H1 (cell line): ENCODE measurements at regions not wholly inside any gene's neighbourhood (a gene's known extent, or its start where the extent isn't known, plus 50 kb on each side); places are given as distances from the start of the nearest gene placed in this dataset.

ENCODE experiments used
- CTCF ChIA-PET: fragments of 300-600 bp; sonication (Branson Sonifier 250); formaldehyde crosslinking; loops from one replicate; lab custom pipeline; 2021; ENCODE audit not compliant: partially characterized antibody; lab: Charles Lee
- POLR2A ChIA-PET: fragments of 300-600 bp; sonication (Branson Sonifier 250); formaldehyde crosslinking; loops from one replicate; lab custom pipeline; 2021; ENCODE audit warnings: inconsistent platforms; ENCODE audit not compliant: partially characterized antibody; lab: Charles Lee
- DNase-seq, 2 experiments: peaks; one replicate each; pipeline versions ENCODE4 v3.0.0 to v3.0.0-alpha.2; 2010 to 2022; ENCODE audit warnings: low spot score in 2 of 2, low read depth in 1 of 2, mixed read lengths in 1 of 2
- FAIRE-seq: peaks from 2 replicates; lab custom pipeline; 2011; peaks lifted over from hg19 to GRCh38; lab: Jason Lieb, UNC
- H2AFZ ChIP-seq: 2 replicates; pipeline ENCODE4 v1.8.1; 2012; ENCODE audit warnings: low read length, inconsistent platforms
- H2AK5ac ChIP-seq: 2 replicates; pipeline ENCODE4 v1.6.1; 2013; ENCODE audit warnings: low read depth, low read length
- H2BK120ac ChIP-seq: replicated peaks from 2 replicates; pipeline ENCODE3; 2013; ENCODE audit warnings: low read depth, low read length, inconsistent platforms
- H2BK12ac ChIP-seq: 2 replicates; pipeline ENCODE4 v1.6.1; 2013; ENCODE audit warnings: low read depth, low read length
- H2BK15ac ChIP-seq: 2 replicates; pipeline ENCODE4 v1.6.1; 2013; ENCODE audit warnings: low read length
- H2BK20ac ChIP-seq: 2 replicates; pipeline ENCODE4 v1.6.1; 2013; ENCODE audit warnings: low read length
- H2BK5ac ChIP-seq: 2 replicates; pipeline ENCODE4 v1.6.1; 2013; ENCODE audit warnings: low read depth, low read length
- H3K14ac ChIP-seq: 2 replicates; pipeline ENCODE4 v1.6.1; 2013; ENCODE audit warnings: inconsistent platforms; ENCODE audit not compliant: insufficient read length
- H3K18ac ChIP-seq: 2 replicates; pipeline ENCODE4 v1.6.1; 2013; ENCODE audit warnings: low read length; ENCODE audit errors: extremely low read depth
- H3K23ac ChIP-seq: 2 replicates; pipeline ENCODE4 v1.6.1; 2013; ENCODE audit warnings: inconsistent platforms; ENCODE audit not compliant: insufficient read length
- H3K23me2 ChIP-seq: 2 replicates; pipeline ENCODE4 v1.6.1; 2013; ENCODE audit warnings: low read depth, low read length
- H3K27ac ChIP-seq: 2 replicates; pipeline ENCODE4 v1.6.1; 2011; ENCODE audit warnings: low read depth, low read length, inconsistent platforms
- H3K27me3 ChIP-seq, 4 experiments: replicated peaks in 1 of 4; 1 replicate in 1 of 4; 2 replicates in 3 of 4; pipeline versions ENCODE4 v1.6.1 to v1.8.1; 2011 to 2013; ENCODE audit warnings: low read length in 3 of 4, mild to moderate bottlenecking in 3 of 4, inconsistent platforms in 2 of 4, mixed read lengths in 2 of 4, moderate library complexity in 1 of 4; ENCODE audit not compliant: control insufficient read depth in 3 of 4, insufficient read depth in 3 of 4; ENCODE audit errors: extremely low read depth in 1 of 4
- H3K36me3 ChIP-seq, 4 experiments: 2 replicates each; pipeline versions ENCODE4 v1.6.1 to v1.8.1; 2011 to 2013; ENCODE audit warnings: mild to moderate bottlenecking in 4 of 4, low read length in 3 of 4, moderate library complexity in 2 of 4, control low read depth in 1 of 4, inconsistent platforms in 1 of 4; ENCODE audit not compliant: insufficient read depth in 4 of 4, control insufficient read depth in 2 of 4
- H3K4ac ChIP-seq: replicated peaks from 2 replicates; pipeline ENCODE3; 2013; ENCODE audit warnings: low read length, low read depth, mixed read lengths, inconsistent platforms; ENCODE audit not compliant: insufficient read length
- H3K4me1 ChIP-seq, 4 experiments: replicated peaks in 1 of 4; 1 replicate in 1 of 4; 2 replicates in 3 of 4; pipeline versions ENCODE4 v1.6.1 to v1.8.1; 2011 to 2013; ENCODE audit warnings: low read length in 3 of 4, inconsistent platforms in 2 of 4, mixed read lengths in 1 of 4; ENCODE audit not compliant: insufficient read depth in 4 of 4, control insufficient read depth in 3 of 4
- H3K4me2 ChIP-seq, 2 experiments: 2 replicates each; pipeline versions ENCODE4 v1.6.1 to v1.8.1; 2011 to 2013; ENCODE audit warnings: low read depth in 2 of 2, low read length in 2 of 2, control low read depth in 1 of 2, inconsistent platforms in 1 of 2, mild to moderate bottlenecking in 1 of 2; ENCODE audit not compliant: insufficient read depth in 1 of 2
- H3K4me3 ChIP-seq, 4 experiments: fragments of 200-600, 300-600 bp in 1 of 4; sonication (generic), shearing (Covaris generic), sonication (Bioruptor Twin) in 1 of 4; 2 replicates each; pipeline versions ENCODE4 v1.5.1 to v1.8.1; 2011 to 2016; ENCODE audit warnings: low read length in 4 of 4, low read depth in 3 of 4, control low read depth in 2 of 4, inconsistent platforms in 2 of 4, mild to moderate bottlenecking in 2 of 4, mixed read lengths in 1 of 4, moderate library complexity in 1 of 4; ENCODE audit not compliant: insufficient read depth in 2 of 4; ENCODE audit errors: extremely low read depth in 1 of 4
- H3K56ac ChIP-seq: replicated peaks from 2 replicates; pipeline ENCODE3; 2013; ENCODE audit warnings: low read depth, mild to moderate bottlenecking, mixed read lengths, low read length, inconsistent platforms; ENCODE audit not compliant: insufficient read length
- H3K79me1 ChIP-seq: 2 replicates; pipeline ENCODE4 v1.6.1; 2013; ENCODE audit warnings: low read depth, low read length, control low read depth
- H3K79me2 ChIP-seq, 2 experiments: 2 replicates each; pipeline versions ENCODE4 v1.6.1 to v1.8.1; 2012 to 2013; ENCODE audit warnings: low read length in 2 of 2, mild to moderate bottlenecking in 2 of 2, inconsistent platforms in 1 of 2; ENCODE audit not compliant: insufficient read depth in 2 of 2, control insufficient read depth in 1 of 2
- H3K9ac ChIP-seq, 4 experiments: replicated peaks in 1 of 4; 1 replicate in 1 of 4; 2 replicates in 3 of 4; pipeline versions ENCODE4 v1.6.1 to v1.8.1; 2011 to 2013; ENCODE audit warnings: low read depth in 3 of 4, low read length in 3 of 4, control low read depth in 2 of 4, mild to moderate bottlenecking in 2 of 4, moderate library complexity in 2 of 4, inconsistent platforms in 1 of 4; ENCODE audit errors: extremely low read depth in 1 of 4
- H3K9me3 ChIP-seq, 2 experiments: 2 replicates each; pipeline versions ENCODE4 v1.6.1 to v1.8.1; 2012 to 2013; ENCODE audit warnings: mild to moderate bottlenecking in 2 of 2, moderate library complexity in 2 of 2, control low read depth in 1 of 2, inconsistent platforms in 1 of 2, low read depth in 1 of 2, low read length in 1 of 2, mixed read lengths in 1 of 2; ENCODE audit not compliant: insufficient read depth in 2 of 2
- H4K20me1 ChIP-seq, 2 experiments: replicated peaks in 1 of 2; 2 replicates each; pipeline versions ENCODE3 to v1.8.1; 2011 to 2013; ENCODE audit warnings: inconsistent platforms in 2 of 2, low read length in 2 of 2, mild to moderate bottlenecking in 1 of 2; ENCODE audit not compliant: insufficient read depth in 2 of 2, control insufficient read depth in 1 of 2
- H4K5ac ChIP-seq: 2 replicates; pipeline ENCODE4 v1.6.1; 2013; ENCODE audit warnings: low read length, low read depth, mixed read lengths, inconsistent platforms; ENCODE audit not compliant: insufficient read length
- H4K8ac ChIP-seq: 2 replicates; pipeline ENCODE4 v1.8.0; 2013; ENCODE audit warnings: mild to moderate bottlenecking, moderate library complexity, low read length, inconsistent platforms; ENCODE audit not compliant: insufficient read depth; ENCODE audit errors: extremely low read depth
- H4K91ac ChIP-seq: replicated peaks from 2 replicates; pipeline ENCODE3; 2013; ENCODE audit warnings: low read length, mixed read lengths, inconsistent platforms; ENCODE audit not compliant: insufficient read length
- CEBPB ChIP-seq: IDR thresholded peaks from 2 replicates; pipeline ENCODE4 v1.6.1; 2012; ENCODE audit warnings: low read depth, low read length
- EGR1 ChIP-seq: IDR thresholded peaks from 2 replicates; pipeline ENCODE4 v1.6.1; 2011; ENCODE audit warnings: low read depth, low read length, borderline replicate concordance
- KDM1A ChIP-seq: fragments of 200-600, 300-600 bp; sonication (generic); IDR thresholded peaks from 2 replicates; pipeline ENCODE4 v1.7.1; 2016; ENCODE audit warnings: mild to moderate bottlenecking, low read length, borderline replicate concordance
- ZNF274 ChIP-seq: IDR thresholded peaks from 2 replicates; pipeline ENCODE4 v1.7.0; 2012; ENCODE audit warnings: low read length, borderline replicate concordance; ENCODE audit errors: extremely low read depth
- WGBS, 2 experiments: shearing (Covaris generic) in 1 of 2; methylation state at CpG; one replicate each; pipeline versions ENCODE4 v1.1.6 to v1.1.7; 2013 to 2015; ENCODE audit warnings: low lambda C conversion rate in 2 of 2, mixed read lengths in 2 of 2, inconsistent platforms in 1 of 2, low coverage in 1 of 2, missing lambda C conversion rate in 1 of 2; ENCODE audit not compliant: insufficient replicate concordance in 2 of 2, insufficient coverage in 1 of 2, insufficient read length in 1 of 2; ENCODE audit errors: extremely low coverage in 1 of 2, missing lambda C conversion rate in 1 of 2; 5-methylcytosine and 5-hydroxymethylcytosine counted together

DNA sequence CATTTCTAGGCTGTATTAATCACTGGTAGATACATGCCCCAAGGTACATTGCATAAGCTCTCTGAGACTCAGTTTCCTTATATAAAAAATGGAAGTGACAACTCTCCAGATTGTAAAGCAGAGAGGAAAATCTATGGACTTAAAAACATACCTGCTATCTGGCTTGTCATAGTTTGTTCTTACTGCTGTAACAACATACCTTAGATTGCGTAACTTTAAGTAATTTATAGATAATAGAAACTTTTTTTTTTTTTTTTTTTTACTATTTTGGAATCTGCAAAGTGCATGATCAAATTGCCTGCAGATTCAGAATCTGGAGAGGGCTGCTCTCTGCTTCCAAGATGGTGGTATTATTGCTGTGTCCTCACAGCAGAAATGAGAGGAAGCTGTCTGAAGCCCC lies 827.7 kb upstream of the BRINP3 start:
- no peak overlapping the region for H4K8ac ChIP-seq
- H2BK5ac ChIP-seq, result no peak overlapping the region
- no peak overlapping the region for H2BK12ac ChIP-seq
- no peaks in the 10 kb centered on the region for H3K79me1 ChIP-seq
- no peaks in the 10 kb centered on the region for H4K20me1 ChIP-seq
- no peak overlapping the region for H3K27ac ChIP-seq
- H2AK5ac ChIP-seq, result no peak overlapping the region
- H3K9ac ChIP-seq, result no peak overlapping the region
- no peak overlapping the region for H3K18ac ChIP-seq
- H3K4ac ChIP-seq, result no peak overlapping the region
- H3K4me3 ChIP-seq, result no peak overlapping the region
- H3K23ac ChIP-seq, result no peak overlapping the region
- H3K27me3 ChIP-seq, result no peaks in the 10 kb centered on the region
- H3K56ac ChIP-seq, result no peak overlapping the region
- no peaks in the 10 kb centered on the region for H3K23me2 ChIP-seq
- H4K5ac ChIP-seq, result no peak overlapping the region
- H2BK20ac ChIP-seq, result no peak overlapping the region
- POLR2A ChIA-PET, result no interaction called here
- no peak overlapping the region for H3K14ac ChIP-seq
- peaks cover 0 to 6% of the 10 kb centered on the region in 2 experiments; a peak in 1 of 4 replicates for H3K9me3 ChIP-seq
- H2AFZ ChIP-seq, result no peak overlapping the region
- H3K36me3 ChIP-seq, result no peaks in the 10 kb centered on the region
- H2BK120ac ChIP-seq, result no peak overlapping the region
- H4K91ac ChIP-seq, result no peak overlapping the region
- no peak overlapping the region for H3K4me2 ChIP-seq
- no peak for FAIRE-seq
- DNase-seq, result no peak
- no peaks in the 10 kb centered on the region for H3K79me2 ChIP-seq
- TF ChIP-seq ZNF274 (no peak), KDM1A (no peak), CEBPB (peak; percentile 58; the same call in 1 of the 2 replicates), EGR1 (no peak)
- no peak overlapping the region for H2BK15ac ChIP-seq
- no peaks in the 10 kb centered on the region for H3K4me1 ChIP-seq
- 100% methylated on average over 1 of the region's 1 CpG; no CpG with 5 or more reads in 1 of the 2 experiments for WGBS, 2 experiments
- CTCF ChIA-PET, result no interaction called here
